Neural cell (in vitro differentiated cells): ENCODE measurements at regions not wholly inside any gene's neighbourhood (a gene's known extent, or its start where the extent isn't known, plus 50 kb on each side); places are given as distances from the start of the nearest gene placed in this dataset.

Source experiments
- EZH2 ChIP-seq: fragments of 200-600, 300-800 bp; shearing (Covaris generic), sonication (generic); IDR thresholded peaks from 2 replicates; pipeline ENCODE4 v1.6.1; 2014; ENCODE audit warnings: antibody characterized with exemption, low read length, borderline replicate concordance, mild to moderate bottlenecking; ENCODE audit not compliant: insufficient read depth, poor library complexity, severe bottlenecking
- POLR2AphosphoS5 ChIP-seq: IDR thresholded peaks from 2 replicates; pipeline ENCODE4 v1.6.1; 2012
- RAD21 ChIP-seq: fragments of 450-650 bp; conservative IDR thresholded peaks from 2 replicates; pipeline ENCODE4 v1.6.1; 2014; ENCODE audit warnings: antibody characterized with exemption, mild to moderate bottlenecking, moderate library complexity
- SMC3 ChIP-seq: fragments of 450-650 bp; conservative IDR thresholded peaks from 2 replicates; pipeline ENCODE4 v1.6.1; 2014; ENCODE audit warnings: antibody characterized with exemption, mild to moderate bottlenecking, moderate library complexity; ENCODE audit not compliant: poor library complexity
- TF ChIP-seq, protein P1 (sequence below): fragments of 450-650 bp; IDR thresholded peaks from 2 replicates; pipeline ENCODE4 v1.5.1; 2014; ENCODE audit warnings: antibody characterized with exemption, mild to moderate bottlenecking, moderate library complexity; ENCODE audit not compliant: poor library complexity, severe bottlenecking
- TF ChIP-seq, protein P2 (sequence below): IDR thresholded peaks from 2 replicates; pipeline ENCODE4 v1.6.1; 2012; ENCODE audit warnings: borderline replicate concordance

DNA sequence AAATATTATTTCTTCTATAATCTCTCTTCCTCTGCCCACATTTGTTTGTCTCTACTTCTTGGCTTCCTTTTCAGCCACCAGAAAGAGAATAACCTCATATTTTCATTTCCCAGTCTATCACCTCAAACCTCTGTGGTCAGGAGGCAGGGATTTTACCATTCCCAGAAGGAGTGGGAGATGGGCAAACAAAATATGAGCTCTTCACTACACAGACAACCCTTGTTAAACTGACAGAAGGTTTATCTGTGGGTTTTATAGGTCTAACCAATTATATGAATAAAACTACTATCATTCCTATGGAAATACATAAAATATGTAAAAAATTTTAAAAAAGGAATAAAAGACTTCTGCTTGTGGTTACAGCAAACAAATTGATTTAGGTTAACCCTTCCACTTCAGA lies 160.0 kb upstream of the TRPC6 start:
- TF ChIP-seq, protein P1, sequence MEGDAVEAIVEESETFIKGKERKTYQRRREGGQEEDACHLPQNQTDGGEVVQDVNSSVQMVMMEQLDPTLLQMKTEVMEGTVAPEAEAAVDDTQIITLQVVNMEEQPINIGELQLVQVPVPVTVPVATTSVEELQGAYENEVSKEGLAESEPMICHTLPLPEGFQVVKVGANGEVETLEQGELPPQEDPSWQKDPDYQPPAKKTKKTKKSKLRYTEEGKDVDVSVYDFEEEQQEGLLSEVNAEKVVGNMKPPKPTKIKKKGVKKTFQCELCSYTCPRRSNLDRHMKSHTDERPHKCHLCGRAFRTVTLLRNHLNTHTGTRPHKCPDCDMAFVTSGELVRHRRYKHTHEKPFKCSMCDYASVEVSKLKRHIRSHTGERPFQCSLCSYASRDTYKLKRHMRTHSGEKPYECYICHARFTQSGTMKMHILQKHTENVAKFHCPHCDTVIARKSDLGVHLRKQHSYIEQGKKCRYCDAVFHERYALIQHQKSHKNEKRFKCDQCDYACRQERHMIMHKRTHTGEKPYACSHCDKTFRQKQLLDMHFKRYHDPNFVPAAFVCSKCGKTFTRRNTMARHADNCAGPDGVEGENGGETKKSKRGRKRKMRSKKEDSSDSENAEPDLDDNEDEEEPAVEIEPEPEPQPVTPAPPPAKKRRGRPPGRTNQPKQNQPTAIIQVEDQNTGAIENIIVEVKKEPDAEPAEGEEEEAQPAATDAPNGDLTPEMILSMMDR, result no peak
- no peak for TF ChIP-seq POLR2AphosphoS5
- TF ChIP-seq, protein P2, sequence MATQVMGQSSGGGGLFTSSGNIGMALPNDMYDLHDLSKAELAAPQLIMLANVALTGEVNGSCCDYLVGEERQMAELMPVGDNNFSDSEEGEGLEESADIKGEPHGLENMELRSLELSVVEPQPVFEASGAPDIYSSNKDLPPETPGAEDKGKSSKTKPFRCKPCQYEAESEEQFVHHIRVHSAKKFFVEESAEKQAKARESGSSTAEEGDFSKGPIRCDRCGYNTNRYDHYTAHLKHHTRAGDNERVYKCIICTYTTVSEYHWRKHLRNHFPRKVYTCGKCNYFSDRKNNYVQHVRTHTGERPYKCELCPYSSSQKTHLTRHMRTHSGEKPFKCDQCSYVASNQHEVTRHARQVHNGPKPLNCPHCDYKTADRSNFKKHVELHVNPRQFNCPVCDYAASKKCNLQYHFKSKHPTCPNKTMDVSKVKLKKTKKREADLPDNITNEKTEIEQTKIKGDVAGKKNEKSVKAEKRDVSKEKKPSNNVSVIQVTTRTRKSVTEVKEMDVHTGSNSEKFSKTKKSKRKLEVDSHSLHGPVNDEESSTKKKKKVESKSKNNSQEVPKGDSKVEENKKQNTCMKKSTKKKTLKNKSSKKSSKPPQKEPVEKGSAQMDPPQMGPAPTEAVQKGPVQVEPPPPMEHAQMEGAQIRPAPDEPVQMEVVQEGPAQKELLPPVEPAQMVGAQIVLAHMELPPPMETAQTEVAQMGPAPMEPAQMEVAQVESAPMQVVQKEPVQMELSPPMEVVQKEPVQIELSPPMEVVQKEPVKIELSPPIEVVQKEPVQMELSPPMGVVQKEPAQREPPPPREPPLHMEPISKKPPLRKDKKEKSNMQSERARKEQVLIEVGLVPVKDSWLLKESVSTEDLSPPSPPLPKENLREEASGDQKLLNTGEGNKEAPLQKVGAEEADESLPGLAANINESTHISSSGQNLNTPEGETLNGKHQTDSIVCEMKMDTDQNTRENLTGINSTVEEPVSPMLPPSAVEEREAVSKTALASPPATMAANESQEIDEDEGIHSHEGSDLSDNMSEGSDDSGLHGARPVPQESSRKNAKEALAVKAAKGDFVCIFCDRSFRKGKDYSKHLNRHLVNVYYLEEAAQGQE, result no peak
- no peak for TF ChIP-seq RAD21
- no peak for TF ChIP-seq SMC3
- TF ChIP-seq EZH2, result no peak
